Ishikawa (cell line): ENCODE measurements at regions not wholly inside any gene's neighbourhood (a gene's known extent, or its start where the extent isn't known, plus 50 kb on each side); places are given as distances from the start of the nearest gene placed in this dataset.

Source experiments
- CEBPB ChIP-seq: IDR thresholded peaks from 2 replicates; pipeline ENCODE4 v1.6.1; 2012
- CREB1 ChIP-seq: IDR thresholded peaks from 2 replicates; pipeline ENCODE4 v1.6.1; 2012; ENCODE audit warnings: low read depth
- EGR1 ChIP-seq: IDR thresholded peaks from 2 replicates; pipeline ENCODE4 v1.6.1; 2012
- EP300 ChIP-seq: IDR thresholded peaks from 2 replicates; pipeline ENCODE4 v1.6.1; 2012; ENCODE audit warnings: borderline replicate concordance
- FOXM1 ChIP-seq: IDR thresholded peaks from 2 replicates; pipeline ENCODE4 v1.6.1; 2012; ENCODE audit warnings: low read depth, borderline replicate concordance
- MAX ChIP-seq: IDR thresholded peaks from 2 replicates; pipeline ENCODE4 v1.6.1; 2012
- NFIC ChIP-seq: IDR thresholded peaks from 2 replicates; pipeline ENCODE4 v1.6.1; 2012
- RAD21 ChIP-seq: IDR thresholded peaks from 2 replicates; pipeline ENCODE4 v1.6.1; 2012; ENCODE audit warnings: low read depth
- REST ChIP-seq: IDR thresholded peaks from 2 replicates; pipeline ENCODE4 v1.6.1; 2012; ENCODE audit warnings: low read depth, mild to moderate bottlenecking
- TAF1 ChIP-seq: IDR thresholded peaks from 2 replicates; pipeline ENCODE4 v1.6.1; 2012; ENCODE audit warnings: low read depth, mild to moderate bottlenecking
- TCF12 ChIP-seq: IDR thresholded peaks from 2 replicates; pipeline ENCODE4 v1.6.1; 2012; ENCODE audit warnings: low read depth
- TEAD4 ChIP-seq: IDR thresholded peaks from 2 replicates; pipeline ENCODE4 v1.6.1; 2012
- USF1 ChIP-seq: IDR thresholded peaks from 2 replicates; pipeline ENCODE4 v1.6.1; 2012
- YY1 ChIP-seq: IDR thresholded peaks from 2 replicates; pipeline ENCODE4 v1.6.1; 2012; ENCODE audit warnings: low read depth
- ZBTB7A ChIP-seq: IDR thresholded peaks from 2 replicates; pipeline ENCODE4 v1.6.1; 2012; ENCODE audit warnings: low read depth

- TF ChIP-seq MAX (no peak), EGR1 (no peak), CEBPB (no peak), RAD21 (no peak)
Observed at GRCh38 chr3:16024548-16024947, 149.9 kb upstream of the GALNT15 start.

- no peak for TF ChIP-seq EGR1
- TF ChIP-seq TEAD4: no peak
- TF ChIP-seq CEBPB: no peak
- no peak for TF ChIP-seq MAX
- no peak for TF ChIP-seq TAF1
- no peak for TF ChIP-seq TCF12
- no peak for TF ChIP-seq YY1
- TF ChIP-seq EP300: no peak
- no peak for TF ChIP-seq FOXM1
- TF ChIP-seq USF1: no peak
- TF ChIP-seq CREB1: no peak
- no peak for TF ChIP-seq REST
- no peak for TF ChIP-seq ZBTB7A
- TF ChIP-seq RAD21: no peak
Observed at GRCh38 chr3:16026753-16027152, 147.7 kb upstream of the GALNT15 start.

- TF ChIP-seq RAD21: no peak
- no peak for TF ChIP-seq CREB1
- no peak for TF ChIP-seq TEAD4
- TF ChIP-seq EGR1: no peak
- no peak for TF ChIP-seq TAF1
- no peak for TF ChIP-seq ZBTB7A
- no peak for TF ChIP-seq USF1
- TF ChIP-seq EP300: no peak
- TF ChIP-seq FOXM1: no peak
- TF ChIP-seq TCF12: no peak
- no peak for TF ChIP-seq REST
- no peak for TF ChIP-seq NFIC
- no peak for TF ChIP-seq CEBPB
- TF ChIP-seq YY1: no peak
Observed at GRCh38 chr3:16028604-16029003, 145.9 kb upstream of the GALNT15 start.

- TF ChIP-seq TAF1: no peak
- no peak for TF ChIP-seq MAX
- TF ChIP-seq CREB1: no peak
- no peak for TF ChIP-seq REST
- TF ChIP-seq EP300: no peak
- TF ChIP-seq TCF12: no peak
- TF ChIP-seq EGR1: no peak
- TF ChIP-seq YY1: no peak
- TF ChIP-seq FOXM1: no peak
- no peak for TF ChIP-seq NFIC
- TF ChIP-seq ZBTB7A: no peak
- no peak for TF ChIP-seq CEBPB
Observed at GRCh38 chr3:16030342-16030741, 144.1 kb upstream of the GALNT15 start.

GRCh38 chr3:16031434-16031833 is 143.0 kb upstream of the GALNT15 start:
- TF ChIP-seq MAX: no peak
- TF ChIP-seq TAF1: no peak
- no peak for TF ChIP-seq CREB1
- no peak for TF ChIP-seq USF1
- TF ChIP-seq TEAD4: no peak
- no peak for TF ChIP-seq CEBPB
- no peak for TF ChIP-seq NFIC
- TF ChIP-seq FOXM1: no peak
